HG03139 (cell line): ENCODE measurements at regions not wholly inside any gene's neighbourhood (a gene's known extent, or its start where the extent isn't known, plus 50 kb on each side); places are given as distances from the start of the nearest gene placed in this dataset.

ENCODE experiments used
- ATAC-seq: cut with Tn5 transposase; IDR thresholded peaks from one replicate; pipeline ENCODE4 v1.9.1; 2021; ENCODE audit not compliant: unreplicated experiment

GRCh38 chr15:69782809-69783208, 314.9 kb downstream of the TLE3 start:
- ATAC-seq: no peak

- no peak for ATAC-seq
These were observed 314.5 kb downstream of the TLE3 start for GRCh38 chr15:69783211-69783610.

- no peak for ATAC-seq
These were observed 312.7 kb downstream of the TLE3 start for GRCh38 chr15:69784798-69785566.

GRCh38 chr15:69786136-69786701, 311.5 kb downstream of the TLE3 start:
- ATAC-seq: no peak

- ATAC-seq: no peak
These were observed 309.9 kb downstream of the TLE3 start for GRCh38 chr15:69787791-69788190.

GRCh38 chr15:69789648-69790393, 307.9 kb downstream of the TLE3 start:
- no peak for ATAC-seq

GRCh38 chr15:69790632-69791031, 307.1 kb downstream of the TLE3 start:
- ATAC-seq: no peak

- no peak for ATAC-seq
These were observed 304.9 kb downstream of the TLE3 start for GRCh38 chr15:69792823-69793222.

GRCh38 chr15:69793431-69793780, 304.3 kb downstream of the TLE3 start:
- ATAC-seq: no peak

- ATAC-seq: no peak
These were observed 303.8 kb downstream of the TLE3 start for GRCh38 chr15:69793781-69794451.

GRCh38 chr15:69794645-69795469, 302.9 kb downstream of the TLE3 start:
- ATAC-seq: no peak

GRCh38 chr15:69795601-69796000, 302.1 kb downstream of the TLE3 start:
- no peak for ATAC-seq

- ATAC-seq: no peak
These were observed 300.6 kb downstream of the TLE3 start for GRCh38 chr15:69797051-69797595.

- no peak for ATAC-seq
These were observed 300.1 kb downstream of the TLE3 start for GRCh38 chr15:69797615-69798014.

- no peak for ATAC-seq
These were observed 299.1 kb downstream of the TLE3 start for GRCh38 chr15:69798481-69799250.

- no peak for ATAC-seq
These were observed 296.6 kb downstream of the TLE3 start for GRCh38 chr15:69801144-69801543.

GRCh38 chr15:69802432-69802831, 295.3 kb downstream of the TLE3 start:
- no peak for ATAC-seq

GRCh38 chr15:69804786-69805185, 292.9 kb downstream of the TLE3 start:
- ATAC-seq: no peak

- ATAC-seq: no peak
These were observed 292.3 kb downstream of the TLE3 start for GRCh38 chr15:69805248-69805953.
